Adrenal gland (tissue), 5 donors: ENCODE measurements at regions not wholly inside any gene's neighbourhood (a gene's known extent, or its start where the extent isn't known, plus 50 kb on each side); places are given as distances from the start of the nearest gene placed in this dataset.

ENCODE experiments used
- POLR2A ChIP-seq, 2 donors: fragments of 450-650 bp; IDR thresholded peaks; one replicate each; pipeline ENCODE4 v1.6.1; 2017; ENCODE audit warnings: antibody characterized with exemption in 2 of 2, mild to moderate bottlenecking in 2 of 2, moderate library complexity in 1 of 2
- TF ChIP-seq, protein P1 (sequence below), 6 experiments: fragments of 450-650 bp in 4 of 6; fragments of 200-600 bp in 2 of 6; sonication (generic) in 1 of 6; IDR thresholded peaks; 1 replicate in 5 of 6; 2 replicates in 1 of 6; pipeline versions ENCODE4 v1.5.1 to v1.8.0; 2016 to 2021; ENCODE audit warnings: antibody characterized with exemption in 6 of 6, mild to moderate bottlenecking in 2 of 6, moderate library complexity in 1 of 6
- donor health status: DM: no; HTN: no; CAD: no.

GRCh38 chr12:75650100-75650499 is 138.7 kb upstream of the KRR1 start:
- TF ChIP-seq, protein P1, sequence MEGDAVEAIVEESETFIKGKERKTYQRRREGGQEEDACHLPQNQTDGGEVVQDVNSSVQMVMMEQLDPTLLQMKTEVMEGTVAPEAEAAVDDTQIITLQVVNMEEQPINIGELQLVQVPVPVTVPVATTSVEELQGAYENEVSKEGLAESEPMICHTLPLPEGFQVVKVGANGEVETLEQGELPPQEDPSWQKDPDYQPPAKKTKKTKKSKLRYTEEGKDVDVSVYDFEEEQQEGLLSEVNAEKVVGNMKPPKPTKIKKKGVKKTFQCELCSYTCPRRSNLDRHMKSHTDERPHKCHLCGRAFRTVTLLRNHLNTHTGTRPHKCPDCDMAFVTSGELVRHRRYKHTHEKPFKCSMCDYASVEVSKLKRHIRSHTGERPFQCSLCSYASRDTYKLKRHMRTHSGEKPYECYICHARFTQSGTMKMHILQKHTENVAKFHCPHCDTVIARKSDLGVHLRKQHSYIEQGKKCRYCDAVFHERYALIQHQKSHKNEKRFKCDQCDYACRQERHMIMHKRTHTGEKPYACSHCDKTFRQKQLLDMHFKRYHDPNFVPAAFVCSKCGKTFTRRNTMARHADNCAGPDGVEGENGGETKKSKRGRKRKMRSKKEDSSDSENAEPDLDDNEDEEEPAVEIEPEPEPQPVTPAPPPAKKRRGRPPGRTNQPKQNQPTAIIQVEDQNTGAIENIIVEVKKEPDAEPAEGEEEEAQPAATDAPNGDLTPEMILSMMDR (IDR thresholded peaks at IDR 0.05), result no peak
- no peak for TF ChIP-seq POLR2A (IDR thresholded peaks at IDR 0.05)
